Colonic mucosa (tissue), 4 donors: ENCODE measurements at regions not wholly inside any gene's neighbourhood (a gene's known extent, or its start where the extent isn't known, plus 50 kb on each side); places are given as distances from the start of the nearest gene placed in this dataset.

Source experiments
- DNase-seq: peaks from one replicate; pipeline ENCODE4 v3.0.0-alpha.2; 2020
- H3K27ac ChIP-seq: fragments of 200-600 bp; one replicate; pipeline ENCODE4 v1.8.0; 2021
- H3K27me3 ChIP-seq: fragments of 200-600 bp; one replicate; pipeline ENCODE4 v1.8.0; 2021
- H3K36me3 ChIP-seq: fragments of 200-600 bp; one replicate; pipeline ENCODE4 v1.8.0; 2021
- H3K4me1 ChIP-seq: fragments of 200-600 bp; one replicate; pipeline ENCODE4 v1.8.0; 2021; ENCODE audit warnings: mild to moderate bottlenecking
- H3K4me3 ChIP-seq: fragments of 200-600 bp; one replicate; pipeline ENCODE4 v1.8.0; 2021
- H3K9ac ChIP-seq, 2 donors: one replicate each; pipeline ENCODE4 v1.7.0; 2013; ENCODE audit warnings: control low read depth in 2 of 2, low read depth in 2 of 2, low read length in 2 of 2
- H3K9me3 ChIP-seq: fragments of 200-600 bp; one replicate; pipeline ENCODE4 v1.8.0; 2021
- CTCF ChIP-seq: fragments of 200-600 bp; IDR thresholded peaks from one replicate; pipeline ENCODE4 v1.8.0; 2022; ENCODE audit warnings: antibody characterized with exemption, mild to moderate bottlenecking
- intact Hi-C: fragments of 100-400 bp; cut with DNase I; formaldehyde crosslinking; loops from one replicate; pipeline ENCODE4 v1.14.1; 2022
- donor health status: healthy.
- donor health status: DM: no; HTN: no; CAD: no.
- donor health status: DM: no; HTN: no; CAD: no.

- Histone ChIP-seq H3K27ac (no peak overlapping the region), H3K4me3 (no peak overlapping the region), H3K9me3 (no peaks in the 10 kb centered on the region), H3K9ac (no peak overlapping the region), H3K27me3 (no peaks in the 10 kb centered on the region), H3K4me1 (no peaks in the 10 kb centered on the region), H3K36me3 (no peaks in the 10 kb centered on the region)
- no peak for DNase-seq
- intact Hi-C loops = no loop called here
- TF ChIP-seq CTCF = no peak
Measured at GRCh38 chr2:156817430-156817829, 381.3 kb downstream of the GPD2 start.

- H3K27me3 ChIP-seq = no peaks in the 10 kb centered on the region
- H3K9me3 ChIP-seq = no peaks in the 10 kb centered on the region
- no peak overlapping the region for H3K9ac ChIP-seq
- intact Hi-C loops = no loop called here
- no peaks in the 10 kb centered on the region for H3K4me1 ChIP-seq
- no peak overlapping the region for H3K4me3 ChIP-seq
- no peak for TF ChIP-seq CTCF
- no peak for DNase-seq
- H3K36me3 ChIP-seq = no peaks in the 10 kb centered on the region
- no peak overlapping the region for H3K27ac ChIP-seq
Measured at GRCh38 chr2:156818221-156818620, 382.0 kb downstream of the GPD2 start.

GRCh38 chr2:156818944-156819343 is 382.8 kb downstream of the GPD2 start:
- no peak for TF ChIP-seq CTCF
- no peak overlapping the region for H3K27ac ChIP-seq
- H3K4me1 ChIP-seq = no peaks in the 10 kb centered on the region
- H3K9ac ChIP-seq = no peak overlapping the region
- H3K27me3 ChIP-seq = no peaks in the 10 kb centered on the region
- H3K9me3 ChIP-seq = no peaks in the 10 kb centered on the region
- DNase-seq = no peak
- H3K36me3 ChIP-seq = no peaks in the 10 kb centered on the region
- intact Hi-C loops = no loop called here
- no peak overlapping the region for H3K4me3 ChIP-seq

DNA sequence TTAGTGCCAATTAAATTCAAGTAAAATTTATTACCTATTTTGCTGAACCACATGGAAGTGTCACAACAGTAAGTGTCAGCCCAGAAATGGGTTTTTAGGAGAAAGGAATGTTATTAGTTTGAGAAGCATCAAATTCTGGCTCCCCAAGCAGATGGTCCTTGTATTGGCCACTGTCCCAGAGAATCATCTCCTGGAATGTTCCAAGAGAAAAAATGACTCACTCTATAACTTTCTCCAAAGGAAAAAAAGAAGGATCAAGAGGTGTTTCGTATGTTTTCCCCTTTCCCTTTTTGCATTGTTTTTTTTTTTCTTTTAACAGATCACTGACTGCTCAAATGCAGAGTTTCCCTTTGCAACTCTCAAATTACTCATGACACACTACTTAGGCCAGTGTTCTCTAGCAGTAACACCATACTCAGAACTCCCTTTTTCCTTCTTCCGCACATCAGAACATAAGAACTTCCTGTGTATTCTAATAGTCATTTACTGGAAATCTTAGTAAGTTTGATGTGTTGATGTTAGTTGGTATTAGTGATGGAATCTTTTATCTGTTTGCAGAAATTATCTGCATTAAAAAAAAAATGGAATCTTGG is 390.3 kb downstream of the GPD2 start:
- Histone ChIP-seq H3K9ac (no peak overlapping the region), H3K27ac (no peak overlapping the region), H3K9me3 (no peaks in the 10 kb centered on the region), H3K36me3 (no peaks in the 10 kb centered on the region), H3K4me1 (no peaks in the 10 kb centered on the region), H3K27me3 (no peaks in the 10 kb centered on the region), H3K4me3 (no peak overlapping the region)
- intact Hi-C loops = no loop called here
- no peak for TF ChIP-seq CTCF
- DNase-seq = no peak

DNA sequence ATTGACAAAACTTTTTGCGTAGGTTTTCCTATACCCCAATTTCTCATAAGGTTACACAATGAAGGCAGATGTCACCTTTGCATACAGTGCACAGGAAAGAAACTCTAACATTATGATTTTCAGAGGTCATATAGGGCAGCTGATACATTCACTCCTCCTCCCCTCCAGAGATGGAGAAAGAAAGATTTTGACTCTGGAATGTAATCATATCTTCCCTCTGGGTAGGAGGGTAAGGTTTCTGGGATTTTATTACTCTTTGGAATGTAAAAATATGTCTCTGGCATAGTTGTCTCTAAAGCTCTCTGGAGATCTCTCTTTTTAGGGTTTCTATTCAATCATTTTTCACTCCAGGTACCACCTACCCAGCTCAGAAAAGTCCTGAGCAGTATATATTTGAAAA is 398.3 kb downstream of the GPD2 start:
- Histone ChIP-seq H3K9me3 (no peaks in the 10 kb centered on the region), H3K9ac (no peak overlapping the region), H3K27me3 (no peaks in the 10 kb centered on the region), H3K36me3 (no peaks in the 10 kb centered on the region), H3K27ac (no peak overlapping the region), H3K4me1 (no peaks in the 10 kb centered on the region), H3K4me3 (no peak overlapping the region)
- TF ChIP-seq CTCF = no peak
- DNase-seq = no peak
- intact Hi-C loops = no loop called here
